Hypothalamus (tissue), 51 donors: ENCODE measurements at regions not wholly inside any gene's neighbourhood (a gene's known extent, or its start where the extent isn't known, plus 50 kb on each side); places are given as distances from the start of the nearest gene placed in this dataset.

Experiments
- DNase-seq, 51 donors: peaks; one replicate each; lab custom pipeline; 2025; lab: John Stamatoyannopoulos, UW

DNA sequence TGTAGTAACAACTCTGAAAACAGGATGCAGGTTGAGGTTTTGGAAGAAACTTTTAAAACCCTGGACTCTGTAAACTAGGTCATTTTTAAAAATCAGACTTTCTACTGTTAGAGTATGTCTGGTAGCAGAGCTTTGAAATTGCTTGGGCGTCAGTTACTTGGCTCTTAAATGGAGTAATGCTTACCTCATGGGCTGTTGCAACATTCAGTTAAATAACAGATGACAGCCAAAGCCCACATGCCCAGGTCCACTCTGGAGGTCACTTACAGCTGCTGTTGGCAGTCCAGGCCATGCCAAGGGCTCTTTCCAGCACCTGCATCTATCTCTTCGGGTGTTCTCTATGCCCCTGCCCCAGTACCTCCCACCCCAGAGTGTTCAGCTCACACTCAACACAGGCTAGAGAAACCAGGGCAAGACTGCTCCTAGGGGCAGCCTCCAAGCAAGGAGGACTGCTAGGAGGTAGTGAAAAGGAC is 96.4 kb downstream of the BANF2 start:
- no peak for DNase-seq

DNA sequence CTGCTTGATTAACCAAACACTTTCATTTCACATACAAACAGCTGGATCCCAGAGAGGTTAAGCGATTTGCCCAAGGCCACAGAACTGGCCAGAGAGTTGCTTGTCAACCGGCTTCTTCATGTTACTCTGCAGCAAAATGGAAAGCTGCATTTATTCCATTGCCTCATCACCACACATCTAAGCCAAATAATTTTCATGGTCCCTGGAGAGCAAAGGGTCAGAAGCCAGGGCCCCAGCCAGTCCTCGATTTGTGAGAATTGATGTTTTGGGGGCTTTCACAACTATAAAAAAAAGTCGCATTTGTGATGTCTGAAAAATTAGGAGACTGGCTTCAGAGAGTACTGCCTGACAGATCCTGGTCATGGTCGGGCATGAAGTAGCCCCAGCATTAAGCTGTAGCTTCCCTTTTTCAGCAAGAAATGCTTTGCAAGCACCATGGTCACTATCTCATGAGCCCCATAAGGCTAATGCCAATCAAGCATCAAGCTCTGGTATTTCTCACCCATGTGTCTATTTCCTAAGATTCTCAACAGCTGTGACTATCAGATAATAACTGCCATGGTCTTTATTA is 95.8 kb downstream of the BANF2 start:
- DNase-seq: no peak

DNA sequence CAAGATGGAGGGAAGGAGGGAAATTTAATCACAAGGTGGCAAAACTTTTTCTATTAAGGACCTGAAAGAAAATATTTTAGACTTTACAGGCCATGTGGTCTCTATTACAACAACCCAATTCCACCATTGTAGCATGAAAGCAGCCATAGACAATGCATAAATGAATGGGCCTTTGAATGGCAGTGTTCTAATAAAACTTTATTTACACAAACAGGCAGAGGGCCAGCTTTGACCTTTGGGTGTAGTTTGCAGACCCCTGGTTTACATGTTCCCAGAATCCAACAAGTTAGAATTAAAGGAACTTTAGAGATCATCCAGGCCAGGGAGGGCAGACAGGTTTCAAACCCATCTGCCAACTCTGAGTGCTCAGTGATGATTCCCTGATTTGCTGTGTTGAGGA is 95.2 kb downstream of the BANF2 start:
- no peak for DNase-seq

GRCh38 chr20:17794400-17794799 is 94.6 kb downstream of the BANF2 start:
- peak in 37 of 51 donors; percentile 3 to 75 (median 39) for DNase-seq

DNA sequence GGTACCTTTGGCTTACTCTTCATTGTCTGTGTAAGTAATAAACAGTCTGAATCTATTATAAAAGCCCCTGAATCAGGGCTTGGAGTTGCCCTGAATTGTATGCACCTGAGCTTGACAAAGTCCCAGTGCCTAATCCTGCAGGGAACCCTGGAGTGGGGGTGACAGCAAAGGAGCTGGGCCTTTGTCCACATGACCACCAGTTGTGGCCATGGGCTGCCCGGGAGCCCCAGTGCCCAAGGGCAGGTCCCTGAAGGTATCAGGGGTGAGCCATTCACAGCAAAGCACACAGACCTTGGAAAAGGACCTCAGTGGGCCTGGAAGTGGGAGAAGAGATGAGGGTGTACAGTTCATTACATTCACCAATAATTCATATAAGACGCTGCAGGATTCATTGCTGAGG is 94.2 kb downstream of the BANF2 start:
- no peak for DNase-seq

GRCh38 chr20:17790296-17790695 is 90.5 kb downstream of the BANF2 start:
- DNase-seq: no peak

DNA sequence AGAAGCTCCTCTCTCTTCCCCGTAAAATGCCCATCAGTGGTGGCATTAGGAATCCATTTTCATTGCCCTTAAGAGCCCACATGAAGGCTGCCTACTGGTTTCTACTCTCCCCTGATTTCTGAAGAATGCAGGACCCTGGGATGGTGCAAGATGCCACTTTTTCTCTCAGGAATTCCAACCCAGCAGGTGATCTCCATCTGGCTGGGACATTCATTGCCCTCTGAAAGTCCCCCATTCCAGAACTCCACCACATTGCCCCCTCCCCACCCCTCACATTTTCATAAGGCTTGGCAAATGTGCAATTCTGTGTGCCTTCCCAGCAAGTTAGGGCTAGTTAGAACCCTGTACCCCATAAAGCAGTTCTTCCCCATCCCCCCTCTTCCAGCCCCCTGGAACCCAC is 88.0 kb downstream of the BANF2 start:
- no peak for DNase-seq

DNA sequence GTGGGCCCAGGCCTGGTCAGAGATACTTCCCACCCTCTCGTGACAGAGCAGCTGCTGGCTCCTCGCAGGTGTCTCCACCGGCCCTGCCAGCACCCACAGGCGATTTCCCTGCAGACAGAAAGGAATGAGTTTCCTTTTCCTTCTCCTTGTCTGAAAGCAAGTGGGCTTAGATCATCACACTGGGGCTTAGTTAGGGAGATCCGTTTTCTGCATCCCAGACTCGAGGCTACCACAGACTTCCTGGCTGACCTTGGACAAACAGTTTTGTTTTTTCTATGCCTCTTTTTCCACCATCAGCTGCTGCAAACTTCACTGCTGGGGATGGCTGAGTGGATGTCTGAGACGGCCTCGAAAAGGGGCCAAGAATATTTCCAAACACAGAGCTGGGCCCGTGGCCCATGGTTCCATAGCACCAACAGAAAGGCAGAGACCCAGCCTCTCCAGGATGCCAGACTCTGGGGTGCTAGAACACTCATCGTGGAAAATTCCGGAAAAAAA is 86.5 kb downstream of the BANF2 start:
- DNase-seq: no peak
